ENCODE measurements at regions not wholly inside any gene's neighbourhood (a gene's known extent, or its start where the extent isn't known, plus 50 kb on each side); places are given as distances from the start of the nearest gene placed in this dataset.

DNA sequence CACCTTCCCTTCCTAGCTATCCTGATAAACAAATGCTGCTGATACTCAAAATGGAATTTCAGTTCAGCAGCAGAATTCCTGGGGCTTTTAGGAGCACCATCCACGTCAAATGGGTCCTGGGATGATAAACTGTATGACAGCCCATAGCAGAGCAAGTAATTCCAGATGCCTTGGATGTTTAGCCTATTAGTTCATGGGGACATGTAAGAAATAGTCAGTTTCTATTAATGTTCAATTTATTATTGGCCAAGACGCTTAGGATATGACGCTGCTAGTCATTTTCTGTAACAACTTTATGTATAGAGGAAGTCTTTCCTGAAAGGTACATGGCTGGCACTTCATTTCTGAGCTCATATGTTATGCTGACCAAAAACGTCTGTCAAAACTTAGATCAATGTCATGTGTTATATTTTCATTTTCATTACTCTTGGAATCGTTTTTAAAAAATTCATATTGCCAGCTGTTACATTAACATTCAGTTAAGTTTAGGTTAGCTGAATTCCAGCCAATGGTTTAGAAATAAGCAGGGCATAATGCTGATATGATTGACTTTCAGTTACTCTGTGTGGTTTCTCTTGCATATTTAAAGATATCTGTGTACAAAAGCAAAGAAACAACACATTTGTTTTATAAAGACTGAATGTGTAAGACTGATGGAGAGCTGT is 243.8 kb downstream of the CSNK1G3 start:
- TF ChIP-seq, protein P1, sequence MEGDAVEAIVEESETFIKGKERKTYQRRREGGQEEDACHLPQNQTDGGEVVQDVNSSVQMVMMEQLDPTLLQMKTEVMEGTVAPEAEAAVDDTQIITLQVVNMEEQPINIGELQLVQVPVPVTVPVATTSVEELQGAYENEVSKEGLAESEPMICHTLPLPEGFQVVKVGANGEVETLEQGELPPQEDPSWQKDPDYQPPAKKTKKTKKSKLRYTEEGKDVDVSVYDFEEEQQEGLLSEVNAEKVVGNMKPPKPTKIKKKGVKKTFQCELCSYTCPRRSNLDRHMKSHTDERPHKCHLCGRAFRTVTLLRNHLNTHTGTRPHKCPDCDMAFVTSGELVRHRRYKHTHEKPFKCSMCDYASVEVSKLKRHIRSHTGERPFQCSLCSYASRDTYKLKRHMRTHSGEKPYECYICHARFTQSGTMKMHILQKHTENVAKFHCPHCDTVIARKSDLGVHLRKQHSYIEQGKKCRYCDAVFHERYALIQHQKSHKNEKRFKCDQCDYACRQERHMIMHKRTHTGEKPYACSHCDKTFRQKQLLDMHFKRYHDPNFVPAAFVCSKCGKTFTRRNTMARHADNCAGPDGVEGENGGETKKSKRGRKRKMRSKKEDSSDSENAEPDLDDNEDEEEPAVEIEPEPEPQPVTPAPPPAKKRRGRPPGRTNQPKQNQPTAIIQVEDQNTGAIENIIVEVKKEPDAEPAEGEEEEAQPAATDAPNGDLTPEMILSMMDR (IDR thresholded peaks at IDR 0.05), result no peak
- TF ChIP-seq POLR2A (IDR thresholded peaks at IDR 0.05), result no peak

Measured in thyroid gland (tissue), 4 donors.